SU-DHL-6 (cell line): ENCODE measurements at regions not wholly inside any gene's neighbourhood (a gene's known extent, or its start where the extent isn't known, plus 50 kb on each side); places are given as distances from the start of the nearest gene placed in this dataset.

Experiments used
- H2AFZ ChIP-seq: fragments of 200-600 bp; sonication (generic); 2 replicates; pipeline ENCODE4 v1.6.1; 2014; ENCODE audit warnings: low read depth, mild to moderate bottlenecking, moderate library complexity, mixed read lengths, antibody characterized with exemption, low read length; ENCODE audit not compliant: severe bottlenecking
- H3F3A ChIP-seq: fragments of 200-600 bp; shearing (Covaris generic); 2 replicates; pipeline ENCODE4 v1.6.0; 2016; ENCODE audit warnings: antibody characterized with exemption, mild to moderate bottlenecking; ENCODE audit not compliant: insufficient read depth
- H3K27ac ChIP-seq: fragments of 200-600 bp; sonication (generic); 2 replicates; pipeline ENCODE4 v1.5.1; 2016; ENCODE audit warnings: low read depth, mild to moderate bottlenecking, low read length, moderate library complexity, mixed read lengths
- H3K27me3 ChIP-seq: fragments of 200-600 bp; sonication (generic), shearing (Covaris generic); 2 replicates; pipeline ENCODE4 v1.6.0; 2014; ENCODE audit warnings: mild to moderate bottlenecking, low read length
- H3K36me3 ChIP-seq: fragments of 200-600 bp; sonication (generic); 2 replicates; pipeline ENCODE4 v1.6.1; 2014; ENCODE audit warnings: mild to moderate bottlenecking, low read length, mixed read lengths
- H3K4me2 ChIP-seq: fragments of 300-600, 200-600 bp; shearing (Covaris generic), sonication (generic); 2 replicates; pipeline ENCODE4 v1.6.0; 2014; ENCODE audit warnings: low read length, low read depth, mild to moderate bottlenecking; ENCODE audit not compliant: poor library complexity, severe bottlenecking
- H3K4me3 ChIP-seq: fragments of 200-600 bp; sonication (generic); 2 replicates; pipeline ENCODE4 v1.5.1; 2014; ENCODE audit warnings: antibody characterized with exemption, low read length, mild to moderate bottlenecking, mixed read lengths; ENCODE audit not compliant: insufficient read depth, poor library complexity, severe bottlenecking
- H3K79me2 ChIP-seq: fragments of 200-600 bp; sonication (generic); 2 replicates; pipeline ENCODE4 v1.6.1; 2014; ENCODE audit warnings: mild to moderate bottlenecking, low read length, moderate library complexity; ENCODE audit not compliant: insufficient read depth
- H3K9ac ChIP-seq: fragments of 200-600 bp; sonication (generic); 2 replicates; pipeline ENCODE4 v1.7.0; 2014; ENCODE audit warnings: mild to moderate bottlenecking, low read length
- H3K9me2 ChIP-seq: fragments of 200-600 bp; sonication (generic); replicated peaks from 2 replicates; pipeline ENCODE4 v1.6.1; 2014; ENCODE audit warnings: low read length; ENCODE audit not compliant: insufficient read depth
- H3K9me3 ChIP-seq: fragments of 200-600 bp; sonication (generic); 2 replicates; pipeline ENCODE4 v1.6.1; 2014; ENCODE audit warnings: low read length, mixed read lengths; ENCODE audit not compliant: insufficient read depth
- H4K20me1 ChIP-seq: fragments of 200-600 bp; sonication (generic); 2 replicates; pipeline ENCODE4 v1.6.1; 2014; ENCODE audit warnings: low read depth, mild to moderate bottlenecking, antibody characterized with exemption, low read length, moderate library complexity, mixed read lengths
- EZH2phosphoT487 ChIP-seq: fragments of 200-600 bp; sonication (generic), shearing (Covaris generic); conservative IDR thresholded peaks from 2 replicates; pipeline ENCODE4 v1.6.1; 2018; ENCODE audit warnings: mild to moderate bottlenecking, antibody characterized with exemption, low read length, moderate library complexity, mixed read lengths
- TF ChIP-seq, protein P1 (sequence below): fragments of 200-600 bp; sonication (generic); IDR thresholded peaks from one replicate; pipeline ENCODE4 v1.5.1; 2017; ENCODE audit warnings: antibody characterized with exemption, mild to moderate bottlenecking, low read length, moderate library complexity; ENCODE audit not compliant: insufficient read depth, poor library complexity, severe bottlenecking

DNA sequence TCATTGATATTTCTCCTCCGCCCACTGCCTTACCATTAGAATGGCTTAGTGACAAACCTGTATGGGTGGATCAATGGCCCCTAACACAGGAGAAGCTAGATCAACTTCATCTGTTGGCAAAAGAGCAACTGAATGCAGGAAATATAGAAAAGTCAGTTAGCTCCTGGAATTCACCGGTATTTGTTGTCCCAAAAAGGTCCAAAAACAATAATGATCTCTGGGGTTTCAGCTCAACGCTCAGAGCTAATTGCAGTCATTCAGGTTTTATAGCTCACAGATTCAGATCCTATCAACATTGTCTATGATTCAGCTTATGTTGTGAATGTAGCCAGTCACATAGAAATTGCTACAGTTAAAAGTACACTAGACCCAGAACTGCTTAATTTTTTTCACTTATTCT, 124.0 kb upstream of the ZCCHC13 start:
- TF ChIP-seq, protein P1, sequence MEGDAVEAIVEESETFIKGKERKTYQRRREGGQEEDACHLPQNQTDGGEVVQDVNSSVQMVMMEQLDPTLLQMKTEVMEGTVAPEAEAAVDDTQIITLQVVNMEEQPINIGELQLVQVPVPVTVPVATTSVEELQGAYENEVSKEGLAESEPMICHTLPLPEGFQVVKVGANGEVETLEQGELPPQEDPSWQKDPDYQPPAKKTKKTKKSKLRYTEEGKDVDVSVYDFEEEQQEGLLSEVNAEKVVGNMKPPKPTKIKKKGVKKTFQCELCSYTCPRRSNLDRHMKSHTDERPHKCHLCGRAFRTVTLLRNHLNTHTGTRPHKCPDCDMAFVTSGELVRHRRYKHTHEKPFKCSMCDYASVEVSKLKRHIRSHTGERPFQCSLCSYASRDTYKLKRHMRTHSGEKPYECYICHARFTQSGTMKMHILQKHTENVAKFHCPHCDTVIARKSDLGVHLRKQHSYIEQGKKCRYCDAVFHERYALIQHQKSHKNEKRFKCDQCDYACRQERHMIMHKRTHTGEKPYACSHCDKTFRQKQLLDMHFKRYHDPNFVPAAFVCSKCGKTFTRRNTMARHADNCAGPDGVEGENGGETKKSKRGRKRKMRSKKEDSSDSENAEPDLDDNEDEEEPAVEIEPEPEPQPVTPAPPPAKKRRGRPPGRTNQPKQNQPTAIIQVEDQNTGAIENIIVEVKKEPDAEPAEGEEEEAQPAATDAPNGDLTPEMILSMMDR: no peak
- TF ChIP-seq EZH2phosphoT487: no peak
- Histone ChIP-seq H3K9me3 (no peaks in the 10 kb centered on the region), H3K9ac (no peak overlapping the region), H3K27ac (no peak overlapping the region), H3K36me3 (no peaks in the 10 kb centered on the region), H3K4me2 (no peak overlapping the region), H3F3A (no peaks in the 10 kb centered on the region), H2AFZ (no peak overlapping the region), H3K9me2 (no peaks in the 10 kb centered on the region), H3K27me3 (no peaks in the 10 kb centered on the region), H4K20me1 (no peaks in the 10 kb centered on the region), H3K4me3 (no peak overlapping the region), H3K79me2 (no peaks in the 10 kb centered on the region)

GRCh38 chrX:74179499-74179898, 124.5 kb upstream of the ZCCHC13 start:
- H3K79me2 ChIP-seq: no peaks in the 10 kb centered on the region
- no peak overlapping the region for H2AFZ ChIP-seq
- no peaks in the 10 kb centered on the region for H3K27me3 ChIP-seq
- H3K9me2 ChIP-seq: no peaks in the 10 kb centered on the region
- H3K27ac ChIP-seq: no peak overlapping the region
- no peak overlapping the region for H3K4me3 ChIP-seq
- no peaks in the 10 kb centered on the region for H3F3A ChIP-seq
- TF ChIP-seq, protein P1: no peak
- no peak for TF ChIP-seq EZH2phosphoT487
- H3K36me3 ChIP-seq: no peaks in the 10 kb centered on the region
- no peak overlapping the region for H3K4me2 ChIP-seq
- no peaks in the 10 kb centered on the region for H3K9me3 ChIP-seq
- no peaks in the 10 kb centered on the region for H4K20me1 ChIP-seq
- no peak overlapping the region for H3K9ac ChIP-seq

DNA sequence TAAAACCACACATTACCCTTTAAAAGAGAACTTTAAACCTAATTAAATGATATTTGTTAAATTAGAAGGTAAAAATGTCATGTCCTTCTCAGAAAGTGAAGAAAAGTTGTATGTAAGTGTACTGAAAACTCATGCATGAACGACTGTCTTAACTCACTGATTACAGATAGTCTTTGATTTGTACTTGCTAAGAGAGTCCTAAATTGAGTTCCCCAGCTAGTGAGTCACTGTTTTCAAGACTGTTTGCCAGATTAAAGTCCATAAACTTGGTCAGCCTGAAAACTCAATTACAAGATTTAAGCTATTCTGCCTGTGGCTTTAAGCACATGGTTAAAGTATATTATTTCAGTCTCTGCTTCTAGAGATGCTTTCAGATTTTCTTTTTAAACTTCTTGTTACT, 124.9 kb upstream of the ZCCHC13 start:
- H4K20me1 ChIP-seq: no peaks in the 10 kb centered on the region
- TF ChIP-seq EZH2phosphoT487: no peak
- no peak overlapping the region for H3K27ac ChIP-seq
- no peaks in the 10 kb centered on the region for H3K36me3 ChIP-seq
- no peak overlapping the region for H3K4me3 ChIP-seq
- H3K9me3 ChIP-seq: no peaks in the 10 kb centered on the region
- H3F3A ChIP-seq: no peaks in the 10 kb centered on the region
- no peak overlapping the region for H2AFZ ChIP-seq
- no peak overlapping the region for H3K9ac ChIP-seq
- no peaks in the 10 kb centered on the region for H3K79me2 ChIP-seq
- H3K9me2 ChIP-seq: no peaks in the 10 kb centered on the region
- H3K27me3 ChIP-seq: no peaks in the 10 kb centered on the region
- H3K4me2 ChIP-seq: no peak overlapping the region

- Histone ChIP-seq H3K4me3 (no peak overlapping the region), H3K4me2 (no peak overlapping the region), H3K9ac (no peak overlapping the region), H3K79me2 (no peaks in the 10 kb centered on the region), H3K27me3 (no peaks in the 10 kb centered on the region), H3F3A (no peaks in the 10 kb centered on the region), H3K9me3 (no peaks in the 10 kb centered on the region), H2AFZ (no peak overlapping the region), H4K20me1 (no peaks in the 10 kb centered on the region), H3K36me3 (no peaks in the 10 kb centered on the region), H3K27ac (no peak overlapping the region), H3K9me2 (no peaks in the 10 kb centered on the region)
- TF ChIP-seq, protein P1: no peak
- no peak for TF ChIP-seq EZH2phosphoT487
Observed at GRCh38 chrX:74178536-74178935, 125.4 kb upstream of the ZCCHC13 start.
